SK-N-SH treated with all-trans-retinoic acid at 6 μM for 48 hours (cell line): ENCODE measurements at regions not wholly inside any gene's neighbourhood (a gene's known extent, or its start where the extent isn't known, plus 50 kb on each side); places are given as distances from the start of the nearest gene placed in this dataset.

Experiments
- CSDC2 ChIP-seq: fragments of 250-450 bp; sonication (Bioruptor Pico); IDR thresholded peaks from 2 replicates; pipeline ENCODE4 v1.5.0; 2020; ENCODE audit warnings: mild to moderate bottlenecking, moderate library complexity
- GLIS3 ChIP-seq: fragments of 250-450 bp; sonication (Bioruptor Pico); IDR thresholded peaks from 2 replicates; pipeline ENCODE4 v1.5.0; 2020; ENCODE audit warnings: mild to moderate bottlenecking, moderate library complexity
- PATZ1 ChIP-seq: fragments of 250-450 bp; sonication (Bioruptor Pico); IDR thresholded peaks from 2 replicates; pipeline ENCODE4 v1.8.0; 2020; ENCODE audit warnings: mild to moderate bottlenecking, moderate library complexity, borderline replicate concordance
- ZC3H10 ChIP-seq: fragments of 250-450 bp; sonication (Bioruptor Pico); IDR thresholded peaks from 2 replicates; pipeline ENCODE4 v1.5.1; 2021; ENCODE audit warnings: mild to moderate bottlenecking, moderate library complexity
- ZNF565 ChIP-seq: fragments of 450-650 bp; formaldehyde crosslinking; conservative IDR thresholded peaks from 2 replicates; pipeline ENCODE4 v1.5.0; 2020; ENCODE audit warnings: low read depth, mild to moderate bottlenecking, moderate library complexity

- no peak for TF ChIP-seq PATZ1 (CRISPR knock-in tag)
- TF ChIP-seq GLIS3 = no peak
- no peak for TF ChIP-seq CSDC2
- TF ChIP-seq ZNF565 (CRISPR knock-in tag) = no peak
- no peak for TF ChIP-seq ZC3H10 (CRISPR knock-in tag)
Measured at GRCh38 chr1:229171934-229172333, 99.0 kb upstream of the RAB4A start.
